ENCODE measurements at regions not wholly inside any gene's neighbourhood (a gene's known extent, or its start where the extent isn't known, plus 50 kb on each side); places are given as distances from the start of the nearest gene placed in this dataset.

- no peak for DNase-seq (ENCODE audit: extremely low read depth in 1 of 4, low spot score in 3 of 4)
- Histone ChIP-seq H3K79me2 (ENCODE audit: control insufficient read depth, insufficient read depth, low read length) (no peaks in the 10 kb centered on the region), H3K9ac (ENCODE audit: insufficient read depth in 1 of 2, low read depth in 2 of 2, low read length in 2 of 2) (no peak overlapping the region), H3K27ac (ENCODE audit: extremely low read depth, low read depth, low read length) (no peak overlapping the region), H3K9me1 (ENCODE audit: control insufficient read depth, insufficient read depth, low read length) (no peaks in the 10 kb centered on the region), H3K4me3 (no peak overlapping the region), H3K4me2 (ENCODE audit: insufficient read depth, low read length) (no peak overlapping the region), H3K9me3 (replicated peaks; ENCODE audit: control insufficient read depth, insufficient read depth, low read depth, low read length) (no peaks in the 10 kb centered on the region), H3K27me3 (ENCODE audit: control insufficient read depth in 2 of 2, insufficient read depth in 2 of 2, low read length in 2 of 2) (no peaks in the 10 kb centered on the region), H4K20me1 (replicated peaks; ENCODE audit: control insufficient read depth, insufficient read depth, low read length) (no peaks in the 10 kb centered on the region), H3K36me3 (ENCODE audit: control insufficient read depth, insufficient read depth, low read length) (no peaks in the 10 kb centered on the region), H2AFZ (ENCODE audit: low read depth, low read length) (no peak overlapping the region), H3K4me1 (replicated peaks in 1 of 2; ENCODE audit: control insufficient read depth in 2 of 2, insufficient read depth in 2 of 2, low read length in 2 of 2) (no peaks in the 10 kb centered on the region)
- ChIA-PET POLR2A (no interaction called here), CTCF (ENCODE audit: low intra/inter-chr PET ratio) (interaction anchor here (0.6 kb wide), 1 partner anchor 494 kb away, joined by 3 read pairs; no protein-coding TSS in a partner anchor)
- ATAC-seq, result no peak
- in situ Hi-C loops (cut with MboI), result no loop called here
- intact Hi-C loops (cut with micrococcal nuclease), result no loop called here
- FAIRE-seq, result no peak
- TF ChIP-seq ETV1 (tag; conservative IDR thresholded peaks at IDR 0.05; ENCODE audit: low read depth) (no peak), PYGO2 (tag; IDR thresholded peaks at IDR 0.05) (no peak), RCOR1 (IDR thresholded peaks at IDR 0.05; ENCODE audit: borderline replicate concordance in 1 of 2, low read depth in 2 of 2, low read length in 2 of 2) (no peak), POLR2AphosphoS2 (IDR thresholded peaks at IDR 0.05; ENCODE audit: low read length) (no peak), ZNF449 (CRISPR knock-in tag; IDR thresholded peaks at IDR 0.05) (no peak), RBM17 (IDR thresholded peaks at IDR 0.05; ENCODE audit: borderline replicate concordance, low read depth, low read length) (no peak), ZNF778 (CRISPR knock-in tag; IDR thresholded peaks at IDR 0.05) (no peak), CEBPB (tag; IDR thresholded peaks at IDR 0.05) (no peak), ZNF699 (CRISPR knock-in tag; IDR thresholded peaks at IDR 0.05; ENCODE audit: insufficient replicate concordance) (no peak), ZNF76 (CRISPR knock-in tag; IDR thresholded peaks at IDR 0.05; ENCODE audit: borderline replicate concordance) (no peak), ZNF707 (CRISPR knock-in tag; conservative IDR thresholded peaks at IDR 0.05) (no peak), SMARCE1 (IDR thresholded peaks at IDR 0.05) (no peak), ZHX1 (conservative IDR thresholded peaks at IDR 0.05; ENCODE audit: low read length) (no peak), TARDBP (IDR thresholded peaks at IDR 0.05) (no peak), ZNF592 (IDR thresholded peaks at IDR 0.05) (no peak)
- 3% methylated on average over 4 of the region's 4 CpGs for WGBS (ENCODE audit: insufficient coverage, low coverage, missing lambda C conversion rate)
- no TSS peak for BruUV-seq (replicated peaks)
These were observed 133.7 kb upstream of the MB21D2 start for GRCh38 chr3:193051314-193051713.
